ENCODE measurements at regions not wholly inside any gene's neighbourhood (a gene's known extent, or its start where the extent isn't known, plus 50 kb on each side); places are given as distances from the start of the nearest gene placed in this dataset.

- TF ChIP-seq CTCF (IDR thresholded peaks at IDR 0.05) (no peak), POLR2A (IDR thresholded peaks at IDR 0.05) (no peak), EP300 (IDR thresholded peaks at IDR 0.05) (no peak)
These were observed 89.8 kb downstream of the NREP start for GRCh38 chr5:111667128-111667736.
